KMS-11 (cell line): ENCODE measurements at regions not wholly inside any gene's neighbourhood (a gene's known extent, or its start where the extent isn't known, plus 50 kb on each side); places are given as distances from the start of the nearest gene placed in this dataset.

Experiments
- H2AFZ ChIP-seq: fragments of 200-600 bp; sonication (generic); 2 replicates; pipeline ENCODE4 v1.6.1; 2016; ENCODE audit warnings: antibody characterized with exemption, mixed run types, low read depth
- H3K27ac ChIP-seq: fragments of 200-600 bp; sonication (generic); 2 replicates; pipeline ENCODE4 v1.6.1; 2016; ENCODE audit warnings: mild to moderate bottlenecking, mixed run types
- H3K27me3 ChIP-seq: fragments of 200-600 bp; sonication (generic); 2 replicates; pipeline ENCODE4 v1.6.1; 2017; ENCODE audit warnings: mild to moderate bottlenecking, low read depth, mixed run types, moderate library complexity; ENCODE audit not compliant: insufficient read depth
- H3K36me3 ChIP-seq: fragments of 200-600 bp; sonication (generic); 2 replicates; pipeline ENCODE4 v1.6.1; 2017; ENCODE audit warnings: mild to moderate bottlenecking, mixed run types; ENCODE audit not compliant: insufficient read depth
- H3K4me1 ChIP-seq: fragments of 200-600 bp; sonication (generic); 2 replicates; pipeline ENCODE4 v1.6.1; 2016; ENCODE audit warnings: mild to moderate bottlenecking, low read depth, mixed run types; ENCODE audit not compliant: poor library complexity, severe bottlenecking
- H3K4me2 ChIP-seq: fragments of 200-600 bp; sonication (generic); 2 replicates; pipeline ENCODE4 v1.7.0; 2016; ENCODE audit warnings: mild to moderate bottlenecking, mixed run types
- H3K4me3 ChIP-seq: fragments of 200-600 bp; sonication (generic); IDR thresholded peaks from 2 replicates; pipeline ENCODE4 v1.6.1; 2017; ENCODE audit warnings: low read depth, low read length, mixed read lengths; ENCODE audit not compliant: insufficient read depth
- H3K79me2 ChIP-seq: fragments of 200-600 bp; sonication (generic); 2 replicates; pipeline ENCODE4 v1.6.1; 2016; ENCODE audit warnings: low read depth, mixed run types; ENCODE audit not compliant: insufficient read depth
- H3K9ac ChIP-seq: fragments of 200-600 bp; sonication (generic); 2 replicates; pipeline ENCODE4 v1.6.1; 2016; ENCODE audit warnings: mild to moderate bottlenecking, mixed run types
- H4K20me1 ChIP-seq: fragments of 200-600 bp; sonication (generic); 2 replicates; pipeline ENCODE4 v1.6.1; 2016; ENCODE audit warnings: mild to moderate bottlenecking, mixed run types; ENCODE audit not compliant: insufficient read depth
- TF ChIP-seq, protein P1 (sequence below): fragments of 200-600 bp; sonication (generic); conservative IDR thresholded peaks from 2 replicates; pipeline ENCODE4 v1.6.1; 2017; ENCODE audit warnings: low read depth, mild to moderate bottlenecking, antibody characterized with exemption, low read length, moderate library complexity, mixed read lengths

DNA sequence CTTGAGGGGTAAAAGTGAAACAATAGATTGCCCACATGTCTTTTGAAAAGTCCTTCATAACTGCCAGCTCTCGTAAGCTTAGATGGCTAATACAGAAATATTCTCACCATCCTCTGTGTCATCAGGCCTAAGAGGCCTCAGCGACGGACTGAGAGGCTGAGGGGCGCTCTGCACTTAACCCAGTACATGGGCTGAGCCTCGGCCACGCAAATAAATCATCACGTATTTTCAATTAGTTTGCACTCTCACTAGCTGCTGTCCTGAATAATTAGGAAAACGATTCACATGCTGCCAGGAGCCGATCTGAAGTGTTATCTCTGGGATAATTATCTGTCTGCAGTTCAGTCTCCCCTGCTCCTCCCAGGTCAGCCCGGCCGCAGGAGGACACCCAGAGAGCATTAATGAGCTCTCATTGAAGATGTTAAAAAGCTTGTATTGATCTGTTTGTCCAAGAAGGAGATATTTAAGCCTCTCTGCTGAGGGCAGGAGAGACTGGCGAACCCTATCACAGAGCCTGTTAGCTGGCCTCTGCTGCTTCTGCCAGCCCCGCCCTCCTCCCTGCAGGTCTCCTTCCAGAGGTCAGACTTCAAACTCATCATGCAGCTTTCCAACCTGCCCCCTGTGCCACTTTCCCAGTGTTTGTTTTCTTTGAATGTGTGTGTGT is 1051.3 kb downstream of the VRK1 start:
- Histone ChIP-seq H3K9ac (no peak overlapping the region), H3K27ac (no peak overlapping the region), H3K4me2 (no peak overlapping the region), H3K79me2 (no peaks in the 10 kb centered on the region), H2AFZ (no peak overlapping the region), H3K36me3 (no peaks in the 10 kb centered on the region), H4K20me1 (no peaks in the 10 kb centered on the region), H3K4me3 (no peak overlapping the region), H3K4me1 (no peaks in the 10 kb centered on the region), H3K27me3 (no peaks in the 10 kb centered on the region)
- TF ChIP-seq, protein P1, sequence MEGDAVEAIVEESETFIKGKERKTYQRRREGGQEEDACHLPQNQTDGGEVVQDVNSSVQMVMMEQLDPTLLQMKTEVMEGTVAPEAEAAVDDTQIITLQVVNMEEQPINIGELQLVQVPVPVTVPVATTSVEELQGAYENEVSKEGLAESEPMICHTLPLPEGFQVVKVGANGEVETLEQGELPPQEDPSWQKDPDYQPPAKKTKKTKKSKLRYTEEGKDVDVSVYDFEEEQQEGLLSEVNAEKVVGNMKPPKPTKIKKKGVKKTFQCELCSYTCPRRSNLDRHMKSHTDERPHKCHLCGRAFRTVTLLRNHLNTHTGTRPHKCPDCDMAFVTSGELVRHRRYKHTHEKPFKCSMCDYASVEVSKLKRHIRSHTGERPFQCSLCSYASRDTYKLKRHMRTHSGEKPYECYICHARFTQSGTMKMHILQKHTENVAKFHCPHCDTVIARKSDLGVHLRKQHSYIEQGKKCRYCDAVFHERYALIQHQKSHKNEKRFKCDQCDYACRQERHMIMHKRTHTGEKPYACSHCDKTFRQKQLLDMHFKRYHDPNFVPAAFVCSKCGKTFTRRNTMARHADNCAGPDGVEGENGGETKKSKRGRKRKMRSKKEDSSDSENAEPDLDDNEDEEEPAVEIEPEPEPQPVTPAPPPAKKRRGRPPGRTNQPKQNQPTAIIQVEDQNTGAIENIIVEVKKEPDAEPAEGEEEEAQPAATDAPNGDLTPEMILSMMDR: no peak

DNA sequence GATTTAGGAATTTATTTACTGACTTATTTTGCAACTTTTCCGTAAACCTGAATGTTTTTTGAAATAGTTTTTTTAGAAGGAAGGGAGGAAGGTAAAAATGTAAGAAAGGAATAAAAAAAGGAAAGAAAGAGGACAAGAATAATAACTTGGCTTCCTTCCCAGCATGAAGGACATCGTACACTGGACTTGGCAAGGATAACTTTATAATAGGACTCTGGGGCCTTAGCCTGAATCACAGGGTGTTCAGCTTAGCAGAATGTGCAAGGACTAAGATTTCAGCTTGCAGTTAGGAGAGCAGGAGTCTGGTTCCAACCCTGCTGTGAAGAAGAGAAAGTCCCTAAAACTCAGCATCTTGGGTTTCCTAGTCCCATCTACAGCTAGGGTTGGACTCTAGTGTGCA is 1053.3 kb downstream of the VRK1 start:
- no peak overlapping the region for H3K4me2 ChIP-seq
- TF ChIP-seq, protein P1: no peak
- no peak overlapping the region for H3K9ac ChIP-seq
- no peak overlapping the region for H2AFZ ChIP-seq
- H3K27ac ChIP-seq: no peak overlapping the region
- no peaks in the 10 kb centered on the region for H3K4me1 ChIP-seq
- no peaks in the 10 kb centered on the region for H3K79me2 ChIP-seq
- no peaks in the 10 kb centered on the region for H3K27me3 ChIP-seq
- H4K20me1 ChIP-seq: no peaks in the 10 kb centered on the region
- no peak overlapping the region for H3K4me3 ChIP-seq
- H3K36me3 ChIP-seq: no peaks in the 10 kb centered on the region

DNA sequence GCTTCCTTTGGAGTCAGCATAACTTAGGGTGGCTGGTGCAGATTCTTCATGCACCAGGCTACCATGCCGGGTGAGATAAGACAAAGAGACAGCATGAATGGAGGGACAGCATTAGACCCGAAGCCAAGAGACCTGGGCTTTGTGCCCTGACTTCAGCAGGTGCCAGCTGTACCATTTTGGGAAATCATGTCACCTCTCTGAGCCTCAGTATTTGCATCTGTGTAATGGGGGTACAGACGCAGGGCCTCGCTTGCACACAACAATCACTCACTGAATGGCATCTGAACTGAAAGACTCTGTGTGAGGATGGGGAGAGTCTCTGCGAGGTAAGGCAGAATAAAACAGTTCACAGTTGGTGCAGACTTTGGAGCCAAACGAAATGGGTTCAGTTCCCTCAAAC is 1053.7 kb downstream of the VRK1 start:
- Histone ChIP-seq H3K4me1 (no peaks in the 10 kb centered on the region), H3K9ac (no peak overlapping the region), H3K4me2 (no peak overlapping the region), H3K27ac (no peak overlapping the region), H3K27me3 (no peaks in the 10 kb centered on the region), H2AFZ (no peak overlapping the region), H4K20me1 (no peaks in the 10 kb centered on the region), H3K79me2 (no peaks in the 10 kb centered on the region), H3K36me3 (no peaks in the 10 kb centered on the region), H3K4me3 (no peak overlapping the region)
- TF ChIP-seq, protein P1: no peak

DNA sequence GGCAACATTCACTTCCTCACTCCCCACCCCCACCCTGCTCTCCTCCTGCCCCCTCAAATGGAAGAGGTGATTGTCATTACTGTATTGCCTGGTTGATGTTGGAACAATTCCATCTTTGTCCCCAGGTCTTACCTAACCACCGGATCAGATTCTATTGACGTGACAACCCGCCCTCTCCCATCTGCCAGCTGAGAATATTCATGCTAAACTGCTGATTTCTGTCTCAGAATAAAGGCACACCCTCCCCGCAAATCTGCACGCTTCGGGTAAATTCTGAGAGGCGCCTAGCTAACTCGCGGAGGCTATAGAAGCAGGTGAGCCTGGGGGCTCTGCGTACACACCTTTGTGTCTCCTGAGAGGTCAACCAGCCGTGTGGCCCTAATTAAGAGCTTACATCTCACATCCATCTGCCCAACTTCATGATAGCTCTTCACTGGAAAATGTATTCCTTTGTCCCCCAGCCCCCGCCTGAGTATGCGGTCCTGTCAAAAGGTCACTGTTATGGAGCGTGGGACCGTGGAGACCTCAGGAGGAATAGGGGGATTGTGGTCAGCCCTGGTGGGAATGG is 1054.3 kb downstream of the VRK1 start:
- TF ChIP-seq, protein P1: no peak
- H3K79me2 ChIP-seq: no peaks in the 10 kb centered on the region
- no peak overlapping the region for H3K4me2 ChIP-seq
- no peaks in the 10 kb centered on the region for H3K4me1 ChIP-seq
- no peaks in the 10 kb centered on the region for H3K27me3 ChIP-seq
- H3K9ac ChIP-seq: no peak overlapping the region
- no peak overlapping the region for H2AFZ ChIP-seq
- no peak overlapping the region for H3K4me3 ChIP-seq
- H3K27ac ChIP-seq: no peak overlapping the region
- no peaks in the 10 kb centered on the region for H3K36me3 ChIP-seq
- H4K20me1 ChIP-seq: no peaks in the 10 kb centered on the region
